Activated naive CD4-positive, alpha-beta T cell treated with anti-CD3 and anti-CD28 coated beads for 36 hours (primary cell): ENCODE measurements at regions not wholly inside any gene's neighbourhood (a gene's known extent, or its start where the extent isn't known, plus 50 kb on each side); places are given as distances from the start of the nearest gene placed in this dataset.

Experiments used
- CTCF ChIA-PET: fragments of 350-600 bp; sonication (Branson Sonifier 250); formaldehyde crosslinking; loops from one replicate; lab custom pipeline; 2021; ENCODE audit warnings: antibody characterized with exemption; lab: Charles Lee
- DNase-seq: peaks from one replicate; pipeline ENCODE4 v3.0.0-alpha.2; 2020
- H3K27ac Mint-ChIP-seq: one replicate; pipeline ENCODE4 v1.8.0; 2021; ENCODE audit warnings: mild to moderate bottlenecking, mixed read lengths
- H3K27me3 Mint-ChIP-seq: one replicate; pipeline ENCODE4 v1.8.0; 2021; ENCODE audit warnings: low read depth, mixed read lengths
- H3K36me3 Mint-ChIP-seq: one replicate; pipeline ENCODE4 v1.8.0; 2021; ENCODE audit warnings: low read depth, mixed read lengths
- H3K4me1 Mint-ChIP-seq: one replicate; pipeline ENCODE4 v1.8.0; 2021; ENCODE audit warnings: low read depth, mixed read lengths
- H3K4me3 Mint-ChIP-seq: one replicate; pipeline ENCODE4 v1.8.0; 2021; ENCODE audit warnings: mild to moderate bottlenecking, moderate library complexity, mixed read lengths
- H3K9me3 Mint-ChIP-seq: one replicate; pipeline ENCODE4 v1.8.0; 2021; ENCODE audit warnings: mixed read lengths
- intact Hi-C: fragments of 100-400 bp; cut with micrococcal nuclease; formaldehyde crosslinking; loops from one replicate; pipeline ENCODE4 v1.15.1; 2023

DNA sequence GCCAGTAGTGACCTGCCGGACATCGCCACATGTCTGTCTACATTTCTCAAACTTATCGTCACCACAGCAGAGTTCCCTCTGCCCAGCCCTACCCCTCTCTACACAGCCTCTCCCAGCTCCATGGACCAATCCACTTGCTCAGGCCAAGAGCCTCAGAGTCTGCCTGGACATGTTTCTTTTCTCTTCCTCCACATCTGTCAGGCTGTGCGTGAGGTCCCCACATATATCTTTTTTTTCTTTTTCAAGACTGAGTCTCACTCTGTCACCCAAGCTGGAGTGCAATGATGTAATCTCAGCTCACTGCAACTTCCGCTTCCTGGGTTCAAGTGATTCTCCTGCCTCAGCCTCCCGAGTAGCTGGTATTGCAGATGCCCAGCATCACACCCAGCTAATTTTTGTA is 62.7 kb upstream of the GGTA1 start:
- intact Hi-C loops = no loop called here
- no peaks in the 10 kb centered on the region for H3K9me3 Mint-ChIP-seq
- H3K27me3 Mint-ChIP-seq = no peaks in the 10 kb centered on the region
- peaks cover 3% of the 10 kb centered on the region for H3K4me1 Mint-ChIP-seq
- CTCF ChIA-PET = interaction anchor here (1.2 kb wide), 1 partner anchor 16 kb away, joined by 4 read pairs; no protein-coding TSS in a partner anchor
- no peaks in the 10 kb centered on the region for H3K36me3 Mint-ChIP-seq
- no peak overlapping the region for H3K27ac Mint-ChIP-seq
- DNase-seq = no peak
- no peak overlapping the region for H3K4me3 Mint-ChIP-seq

DNA sequence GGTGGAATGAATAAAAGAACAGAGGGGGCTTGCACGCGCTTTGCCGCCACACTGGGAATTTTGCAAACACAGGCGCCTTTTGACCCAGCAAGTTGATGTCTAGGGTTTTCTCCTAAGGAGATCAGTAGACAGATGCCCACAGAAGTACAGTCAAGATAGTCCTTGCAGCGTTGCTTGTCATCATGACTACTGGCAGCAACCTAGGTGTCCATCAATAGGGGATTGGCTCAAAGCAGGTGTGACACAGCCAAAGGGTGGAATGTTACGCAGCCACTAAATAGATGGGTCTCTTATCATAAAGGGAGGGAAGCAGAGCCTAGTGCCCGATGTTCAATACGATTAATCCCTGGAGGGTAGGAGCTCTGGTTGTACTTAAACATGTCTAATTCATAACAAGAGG is 63.8 kb upstream of the GGTA1 start:
- no peak for DNase-seq
- no peaks in the 10 kb centered on the region for H3K4me1 Mint-ChIP-seq
- intact Hi-C loops = no loop called here

DNA sequence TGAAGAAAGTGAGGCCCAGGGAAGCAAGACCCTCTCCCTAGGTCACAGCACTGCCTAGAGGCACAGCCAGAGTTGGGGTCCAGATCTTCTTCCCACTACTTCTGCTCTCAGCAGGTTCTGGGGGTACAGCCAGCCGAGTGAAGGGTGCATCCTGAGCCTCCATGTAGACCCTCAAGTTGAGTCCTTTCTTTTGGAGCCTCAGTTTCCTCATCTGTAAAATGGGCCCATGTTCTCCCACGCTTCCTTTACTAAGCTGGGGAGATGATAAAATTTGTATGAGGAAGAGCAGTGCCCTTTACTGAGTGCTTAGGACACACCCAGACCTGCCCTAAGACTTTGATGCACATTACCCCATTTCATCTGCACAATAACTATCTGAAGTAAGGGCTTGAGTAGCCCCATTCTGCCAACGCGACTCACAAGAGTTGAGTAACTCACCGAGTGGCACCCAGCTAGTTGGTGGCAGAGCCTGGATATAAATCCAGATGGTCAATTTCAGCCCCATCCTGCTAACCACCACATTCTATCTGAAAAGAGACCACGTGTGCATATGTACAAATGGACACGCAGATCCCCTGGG is 64.3 kb upstream of the GGTA1 start:
- CTCF ChIA-PET = interaction anchor here (1.3 kb wide), 1 partner anchor 17 kb away, joined by 3 read pairs; no protein-coding TSS in a partner anchor
- H3K27ac Mint-ChIP-seq = no peak overlapping the region
- H3K27me3 Mint-ChIP-seq = no peaks in the 10 kb centered on the region
- no peaks in the 10 kb centered on the region for H3K4me1 Mint-ChIP-seq
- no peaks in the 10 kb centered on the region for H3K9me3 Mint-ChIP-seq
- H3K4me3 Mint-ChIP-seq = no peak overlapping the region
- intact Hi-C loops = no loop called here
- H3K36me3 Mint-ChIP-seq = no peaks in the 10 kb centered on the region
- DNase-seq = no peak

More for the DNA sequence above, 63.8 kb upstream of the GGTA1 start:
- H3K36me3 Mint-ChIP-seq = no peaks in the 10 kb centered on the region
- H3K4me3 Mint-ChIP-seq = no peak overlapping the region
- H3K9me3 Mint-ChIP-seq = no peaks in the 10 kb centered on the region
- CTCF ChIA-PET = no interaction called here
- H3K27ac Mint-ChIP-seq = no peak overlapping the region
- H3K27me3 Mint-ChIP-seq = no peaks in the 10 kb centered on the region

DNA sequence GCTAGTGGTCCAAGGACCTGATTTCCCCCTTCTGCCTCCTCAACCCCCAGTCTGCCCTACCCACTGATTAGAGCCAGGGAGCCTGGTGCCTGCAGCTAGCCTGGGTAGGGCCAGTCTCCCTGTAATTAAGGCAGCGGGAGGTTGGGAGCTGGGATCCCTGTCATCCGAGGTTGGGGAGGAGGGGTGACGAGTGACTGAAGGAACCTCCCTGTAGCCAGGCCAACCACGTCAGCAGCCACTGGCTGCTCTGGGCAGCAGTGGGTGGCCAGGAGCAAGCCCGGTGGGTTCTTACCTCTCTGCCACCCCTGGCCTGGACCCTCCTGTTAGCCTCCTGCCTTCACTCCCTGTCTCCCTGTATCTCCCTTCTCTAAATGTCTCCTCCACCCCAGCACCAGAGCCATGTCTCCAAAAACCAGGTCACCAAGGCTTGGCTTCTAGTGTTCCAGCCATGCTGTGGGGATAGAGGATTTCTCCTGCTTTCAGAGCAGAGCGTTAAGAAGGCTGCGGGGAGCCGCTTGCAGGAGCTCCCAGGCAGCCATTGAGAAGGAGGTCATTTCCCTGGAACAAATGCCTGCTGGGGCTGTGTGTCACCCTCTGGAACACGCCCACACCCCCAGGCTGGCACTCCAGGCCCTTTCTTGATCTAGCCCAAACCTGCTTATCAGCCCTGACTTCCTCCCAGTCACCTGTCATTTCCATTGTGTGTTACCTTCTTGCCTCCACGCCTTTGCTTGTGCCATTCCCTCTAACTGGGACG is 65.0 kb upstream of the GGTA1 start:
- intact Hi-C loops = no loop called here
- H3K36me3 Mint-ChIP-seq = no peaks in the 10 kb centered on the region
- CTCF ChIA-PET = interaction anchor here (1.3 kb wide), 1 partner anchor 18 kb away, joined by 3 read pairs; no protein-coding TSS in a partner anchor
- no peaks in the 10 kb centered on the region for H3K4me1 Mint-ChIP-seq
- DNase-seq = no peak
- H3K27ac Mint-ChIP-seq = no peak overlapping the region
- H3K9me3 Mint-ChIP-seq = no peaks in the 10 kb centered on the region
- H3K27me3 Mint-ChIP-seq = no peaks in the 10 kb centered on the region
- H3K4me3 Mint-ChIP-seq = no peak overlapping the region

DNA sequence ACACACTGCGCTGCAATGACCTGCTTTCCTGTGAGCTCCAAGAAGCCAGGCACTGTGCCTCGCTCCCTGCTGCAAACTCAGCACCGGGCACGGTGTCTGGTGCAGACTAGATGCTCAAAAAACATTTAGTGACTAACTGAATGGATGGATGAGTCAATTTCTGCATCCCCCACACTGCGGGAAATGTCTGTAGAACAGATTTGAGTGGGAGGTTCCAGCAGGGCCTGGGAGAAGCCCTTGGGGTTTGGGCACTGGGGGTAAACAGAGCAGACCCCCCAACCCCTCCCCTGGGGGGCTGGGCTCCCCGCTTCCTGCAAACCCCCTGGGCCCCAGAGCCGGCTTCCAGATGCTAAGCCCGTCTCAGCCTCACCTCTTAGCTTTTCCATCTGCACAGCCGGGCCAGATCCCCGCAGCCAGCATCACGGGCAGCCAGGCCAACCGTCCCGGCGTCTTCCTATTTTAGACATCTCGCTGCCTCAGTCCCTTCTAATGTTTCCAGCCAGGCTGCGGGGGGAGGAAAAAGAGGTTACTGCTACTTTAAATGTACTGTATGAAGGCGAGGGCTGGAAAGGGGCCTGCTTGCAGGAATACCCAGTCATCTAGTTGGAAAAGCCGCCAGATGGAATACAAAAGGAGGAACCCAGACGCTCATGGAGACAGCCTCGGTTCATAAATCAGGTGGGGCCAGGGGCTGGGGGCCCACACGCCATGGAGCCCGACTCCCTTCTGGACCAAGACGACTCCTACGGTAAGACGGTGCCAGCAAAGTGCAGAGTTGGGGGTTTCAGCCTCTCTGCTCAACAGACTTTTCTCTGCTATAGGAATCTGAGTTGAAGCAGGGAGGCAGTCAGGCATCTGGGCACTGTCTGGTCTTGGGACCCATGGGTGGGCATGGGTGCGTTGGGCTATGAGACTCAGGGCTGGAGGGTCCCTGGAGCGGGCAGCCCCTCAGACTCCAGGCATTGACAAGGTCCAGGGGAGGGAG is 67.1 kb upstream of the GGTA1 start:
- H3K4me3 Mint-ChIP-seq = no peak overlapping the region
- H3K27me3 Mint-ChIP-seq = no peaks in the 10 kb centered on the region
- no peak for DNase-seq
- H3K36me3 Mint-ChIP-seq = no peaks in the 10 kb centered on the region
- H3K27ac Mint-ChIP-seq = no peak overlapping the region
- CTCF ChIA-PET = no interaction called here
- H3K4me1 Mint-ChIP-seq = no peaks in the 10 kb centered on the region
- intact Hi-C loops = no loop called here
- no peaks in the 10 kb centered on the region for H3K9me3 Mint-ChIP-seq

DNA sequence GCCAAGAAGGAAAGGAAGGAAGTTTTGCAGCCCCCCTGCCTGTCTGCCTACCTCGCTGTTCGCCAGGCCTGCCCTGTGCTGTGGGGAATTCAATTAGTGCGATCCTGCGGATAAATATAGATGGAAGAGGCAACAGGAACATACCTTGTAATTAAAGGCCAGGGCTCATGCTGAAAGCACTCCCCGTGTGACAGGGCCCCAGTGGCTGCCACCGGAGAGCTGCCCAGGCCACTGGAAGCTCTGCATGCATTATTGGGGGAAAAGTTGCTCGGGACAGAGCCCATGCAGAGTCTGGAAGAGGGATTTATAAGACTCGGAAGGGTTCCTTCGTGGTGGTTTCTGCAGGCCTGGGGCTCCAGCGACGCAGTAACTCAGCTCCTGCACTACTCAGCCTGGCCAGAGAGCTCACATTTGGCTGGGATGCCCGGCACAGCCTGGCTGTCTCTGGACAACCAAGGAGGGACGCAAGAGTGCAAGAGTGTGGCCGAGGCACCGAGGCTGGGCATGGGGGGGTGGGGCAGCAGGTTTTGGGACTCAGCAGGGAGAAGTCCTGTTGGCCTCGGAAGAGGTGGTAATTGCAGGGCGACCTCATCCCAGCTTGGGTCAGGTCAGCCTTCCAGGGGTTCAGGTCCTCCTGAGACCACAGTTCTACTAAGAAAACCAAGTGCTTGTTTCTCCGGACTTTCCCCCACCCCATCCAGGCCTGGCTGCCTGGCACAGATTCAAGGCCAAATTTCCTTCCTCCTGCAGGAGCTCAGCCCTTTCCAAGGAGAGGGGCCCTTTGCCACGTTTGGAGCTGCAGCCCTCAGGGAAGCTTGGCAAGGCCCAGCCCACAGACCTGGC is 68.1 kb upstream of the GGTA1 start:
- intact Hi-C loops = no loop called here
- H3K4me3 Mint-ChIP-seq = no peak overlapping the region
- H3K9me3 Mint-ChIP-seq = no peaks in the 10 kb centered on the region
- CTCF ChIA-PET = no interaction called here
- H3K27me3 Mint-ChIP-seq = no peaks in the 10 kb centered on the region
- no peak overlapping the region for H3K27ac Mint-ChIP-seq
- DNase-seq = no peak
- H3K4me1 Mint-ChIP-seq = no peaks in the 10 kb centered on the region
- no peaks in the 10 kb centered on the region for H3K36me3 Mint-ChIP-seq

DNA sequence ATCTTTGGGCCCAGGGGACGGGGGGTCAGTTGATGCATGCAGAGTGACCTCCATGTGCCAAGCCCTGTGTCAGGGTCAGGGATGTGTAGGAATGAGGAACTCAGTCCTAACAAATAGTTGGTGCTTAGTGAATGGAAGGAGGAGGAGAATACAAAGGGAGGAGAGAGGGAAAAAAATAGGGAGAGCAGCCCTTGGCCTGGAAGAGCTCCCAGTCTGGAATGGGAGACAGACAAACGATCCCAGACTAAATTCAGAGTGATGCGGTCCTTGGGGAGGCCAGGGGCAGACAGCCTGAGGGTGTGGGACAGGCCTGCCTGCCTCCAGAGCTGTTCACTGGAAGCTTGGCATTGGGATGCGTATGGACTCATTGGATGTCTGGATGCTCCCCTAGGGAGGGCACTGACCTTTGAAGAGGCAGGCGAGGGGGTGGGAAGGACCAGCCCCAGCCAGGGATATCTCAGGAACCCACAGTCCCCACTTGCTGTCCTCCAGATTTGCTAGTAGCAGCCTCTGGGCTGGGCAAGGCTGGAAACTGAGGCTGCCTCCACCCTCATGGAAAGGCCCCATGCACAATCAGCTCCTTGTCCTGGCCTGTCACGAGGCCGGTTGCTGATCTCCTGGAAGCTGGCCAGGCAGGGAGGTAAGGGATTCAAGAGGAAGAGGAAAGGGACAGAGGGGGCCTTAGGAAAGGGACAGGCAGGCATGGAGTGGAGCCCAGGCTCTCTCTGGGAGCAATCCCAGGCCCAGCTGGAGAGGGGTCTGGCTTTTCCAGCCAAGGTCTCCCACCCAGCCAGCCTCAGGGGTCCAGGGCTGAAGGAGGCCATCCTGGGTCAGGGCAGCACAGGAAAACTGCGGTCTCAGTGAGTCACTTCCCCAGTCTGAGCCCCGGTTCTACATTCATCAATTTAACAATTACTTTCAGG is 69.0 kb upstream of the GGTA1 start:
- H3K27me3 Mint-ChIP-seq = no peaks in the 10 kb centered on the region
- DNase-seq = no peak
- CTCF ChIA-PET = interaction anchor here (0.6 kb wide), 1 partner anchor 82 kb away, joined by 3 read pairs; no protein-coding TSS in a partner anchor
- H3K4me3 Mint-ChIP-seq = no peak overlapping the region
- H3K27ac Mint-ChIP-seq = no peak overlapping the region
- H3K36me3 Mint-ChIP-seq = no peaks in the 10 kb centered on the region
- no peaks in the 10 kb centered on the region for H3K4me1 Mint-ChIP-seq
- no peaks in the 10 kb centered on the region for H3K9me3 Mint-ChIP-seq
- intact Hi-C loops = no loop called here

DNA sequence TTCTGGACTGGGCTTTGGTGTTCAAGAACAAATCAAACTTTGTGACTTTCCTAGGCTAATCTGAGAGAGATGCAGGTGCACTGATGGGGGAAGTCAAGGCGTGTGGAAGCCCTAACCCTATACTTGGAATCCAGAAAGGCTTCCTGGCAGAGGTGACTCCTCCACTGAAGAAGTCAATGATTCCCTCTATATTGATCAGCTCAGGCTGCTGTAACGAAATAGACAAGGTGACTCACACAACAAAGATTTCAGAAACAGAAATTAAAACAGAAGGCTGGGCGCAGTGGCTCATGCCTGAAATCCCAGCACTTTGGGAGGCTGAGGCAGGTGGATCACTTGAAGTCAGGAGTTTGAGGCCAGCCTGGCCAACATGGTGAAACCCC is 69.6 kb upstream of the GGTA1 start:
- H3K4me1 Mint-ChIP-seq = no peaks in the 10 kb centered on the region
- CTCF ChIA-PET = no interaction called here
- H3K27ac Mint-ChIP-seq = no peak overlapping the region
- intact Hi-C loops = no loop called here
- DNase-seq = no peak
- H3K27me3 Mint-ChIP-seq = no peaks in the 10 kb centered on the region
- H3K36me3 Mint-ChIP-seq = no peaks in the 10 kb centered on the region
- H3K4me3 Mint-ChIP-seq = no peak overlapping the region
- no peaks in the 10 kb centered on the region for H3K9me3 Mint-ChIP-seq

DNA sequence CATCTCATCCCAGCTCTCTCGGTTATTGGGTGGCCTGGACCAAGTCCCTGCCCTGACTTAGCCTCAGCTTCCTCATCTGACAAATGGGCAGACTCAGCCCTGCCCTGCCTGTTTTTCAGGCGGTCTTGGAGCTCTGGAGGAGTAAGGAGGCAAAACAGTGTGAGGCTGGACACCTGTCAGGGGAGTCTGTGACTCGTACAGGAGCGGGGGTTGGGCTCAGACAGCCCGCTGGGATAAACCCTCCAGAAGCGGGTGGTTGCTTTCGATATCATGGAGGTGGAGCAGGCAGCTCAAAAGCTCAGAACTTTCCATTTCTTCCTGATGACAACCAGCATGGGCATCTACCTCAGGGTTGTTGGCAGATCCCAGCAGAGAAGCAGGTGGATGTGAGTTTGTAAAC is 72.9 kb upstream of the GGTA1 start:
- CTCF ChIA-PET = no interaction called here
- H3K9me3 Mint-ChIP-seq = no peaks in the 10 kb centered on the region
- no peak for DNase-seq
- no peak overlapping the region for H3K27ac Mint-ChIP-seq
- no peaks in the 10 kb centered on the region for H3K27me3 Mint-ChIP-seq
- intact Hi-C loops = no loop called here
- no peak overlapping the region for H3K4me3 Mint-ChIP-seq
- H3K36me3 Mint-ChIP-seq = no peaks in the 10 kb centered on the region
- no peaks in the 10 kb centered on the region for H3K4me1 Mint-ChIP-seq

DNA sequence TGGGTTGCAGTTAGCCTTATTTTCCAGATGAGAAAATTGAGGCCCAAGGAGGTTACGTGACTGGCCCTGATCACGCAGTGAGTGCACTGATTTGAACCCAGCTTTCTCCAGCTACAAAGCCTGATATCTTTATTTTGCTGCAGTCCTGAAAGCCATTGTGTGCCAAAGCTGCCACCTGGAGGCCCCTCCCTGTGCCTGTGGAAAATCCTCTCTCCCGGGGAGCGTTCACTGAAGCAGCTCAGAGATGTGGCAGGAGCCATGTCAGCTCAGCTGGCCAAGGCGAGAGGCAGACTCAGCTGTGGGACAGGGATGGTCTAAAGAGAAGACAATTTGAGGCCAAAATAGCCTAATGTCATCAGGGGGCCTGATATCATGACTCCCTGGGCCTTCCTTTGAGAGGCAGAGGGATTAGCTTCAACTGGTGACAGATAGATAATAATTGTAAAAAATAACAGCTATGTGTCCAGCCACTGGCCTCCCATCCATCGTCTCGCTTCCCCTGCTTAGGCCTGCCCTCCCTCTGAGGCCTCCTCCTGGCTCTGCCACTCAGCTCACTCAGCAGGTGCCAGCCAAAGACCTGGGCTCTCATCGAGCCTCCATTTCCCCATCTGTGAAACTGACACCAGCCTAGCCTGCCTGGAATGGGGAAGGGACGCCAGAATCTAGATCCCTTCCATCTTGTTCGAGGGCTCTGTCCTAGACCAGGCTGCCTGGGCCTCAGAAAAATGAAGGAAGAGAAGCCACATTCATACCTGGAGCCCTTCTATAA is 74.3 kb upstream of the GGTA1 start:
- no peak for DNase-seq
- H3K4me1 Mint-ChIP-seq = no peaks in the 10 kb centered on the region
- no peaks in the 10 kb centered on the region for H3K9me3 Mint-ChIP-seq
- no peaks in the 10 kb centered on the region for H3K36me3 Mint-ChIP-seq
- no peaks in the 10 kb centered on the region for H3K27me3 Mint-ChIP-seq
- intact Hi-C loops = no loop called here
- no peak overlapping the region for H3K27ac Mint-ChIP-seq
- CTCF ChIA-PET = interaction anchor here (0.6 to 0.9 kb wide), 2 partner anchors 23 to 75 kb away, joined by 3 read pairs; no protein-coding TSS in a partner anchor
- no peak overlapping the region for H3K4me3 Mint-ChIP-seq
